ENCODE measurements at regions not wholly inside any gene's neighbourhood (a gene's known extent, or its start where the extent isn't known, plus 50 kb on each side); places are given as distances from the start of the nearest gene placed in this dataset.

- H3K27ac ChIP-seq (ENCODE audit: low read depth, low read length) = no peak overlapping the region
- 50 to 59% (median 58%) methylated on average over 5 of the region's 5 CpGs for WGBS, 3 donors
Measured at GRCh38 chr9:547314-547713, 294.2 kb upstream of the DMRT1 start.

- 71 to 84% (median 72%) methylated on average over 12 of the region's 12 CpGs for WGBS, 3 donors
- no peak overlapping the region for H3K27ac ChIP-seq (ENCODE audit: low read depth, low read length)
Measured at GRCh38 chr9:549455-549997, 292.0 kb upstream of the DMRT1 start.

GRCh38 chr9:550333-550732, 291.2 kb upstream of the DMRT1 start:
- no peak overlapping the region for H3K27ac ChIP-seq (ENCODE audit: low read depth, low read length)
- WGBS, 3 donors = 58 to 93% (median 91%) methylated on average over 8 of the region's 8 CpGs

- WGBS, 3 donors = 74 to 78% (median 76%) methylated on average over 12 of the region's 12 CpGs
- H3K27ac ChIP-seq (ENCODE audit: low read depth, low read length) = no peak overlapping the region
Measured at GRCh38 chr9:551986-552929, 289.2 kb upstream of the DMRT1 start.

GRCh38 chr9:555493-555892, 286.0 kb upstream of the DMRT1 start:
- 77 to 95% (median 81%) methylated on average over 4 of the region's 4 CpGs for WGBS, 3 donors
- no peak overlapping the region for H3K27ac ChIP-seq (ENCODE audit: low read depth, low read length)

GRCh38 chr9:556199-556598, 285.3 kb upstream of the DMRT1 start:
- H3K27ac ChIP-seq (ENCODE audit: low read depth, low read length) = no peak overlapping the region
- 83 to 89% (median 85%) methylated on average over 3 of the region's 3 CpGs for WGBS, 3 donors

GRCh38 chr9:556675-557074, 284.8 kb upstream of the DMRT1 start:
- WGBS, 3 donors = 86 to 95% (median 90%) methylated on average over 2 of the region's 2 CpGs
- no peak overlapping the region for H3K27ac ChIP-seq (ENCODE audit: low read depth, low read length)

GRCh38 chr9:557601-558201, 283.8 kb upstream of the DMRT1 start:
- H3K27ac ChIP-seq (ENCODE audit: low read depth, low read length) = no peak overlapping the region
- 92 to 95% (median 94%) methylated on average over 9 of the region's 9 CpGs for WGBS, 3 donors

- no peak overlapping the region for H3K27ac ChIP-seq (ENCODE audit: low read depth, low read length)
- 39 to 63% (median 48%) methylated on average over 1 of the region's 1 CpG for WGBS, 3 donors
Measured at GRCh38 chr9:561427-561826, 280.1 kb upstream of the DMRT1 start.

GRCh38 chr9:563200-563599, 278.3 kb upstream of the DMRT1 start:
- WGBS, 3 donors = 79 to 89% (median 86%) methylated on average over 1 of the region's 1 CpG

GRCh38 chr9:565528-565927, 276.0 kb upstream of the DMRT1 start:
- WGBS, 3 donors = 90 to 95% (median 92%) methylated on average over 6 of the region's 6 CpGs
- H3K27ac ChIP-seq (ENCODE audit: low read depth, low read length) = no peak overlapping the region

More at GRCh38 chr9:563200-563599, 278.3 kb upstream of the DMRT1 start:
- no peak overlapping the region for H3K27ac ChIP-seq (ENCODE audit: low read depth, low read length)

- whole genome bisulfite sequencing, 3 donors = 71 to 85% (median 84%) methylated on average over 4 of the region's 4 CpGs
- no peak overlapping the region for H3K27ac ChIP-seq (ENCODE audit: low read depth, low read length)
Measured at GRCh38 chr9:567128-567746, 274.3 kb upstream of the DMRT1 start.

GRCh38 chr9:567747-568305, 273.7 kb upstream of the DMRT1 start:
- 33 to 91% (median 89%) methylated on average over 3 of the region's 3 CpGs for WGBS, 3 donors
- H3K27ac ChIP-seq (ENCODE audit: low read depth, low read length) = no peak overlapping the region

- WGBS, 3 donors = 82 to 90% (median 90%) methylated on average over 3 of the region's 3 CpGs
- no peak overlapping the region for H3K27ac ChIP-seq (ENCODE audit: low read depth, low read length)
Measured at GRCh38 chr9:569296-569695, 272.2 kb upstream of the DMRT1 start.

GRCh38 chr9:570187-570586, 271.3 kb upstream of the DMRT1 start:
- 32 to 85% (median 80%) methylated on average over 5 of the region's 5 CpGs for WGBS, 3 donors
- H3K27ac ChIP-seq (ENCODE audit: low read depth, low read length) = no peak overlapping the region

- WGBS, 3 donors = 22 to 54% (median 45%) methylated on average over 3 of the region's 3 CpGs
Measured at GRCh38 chr9:571066-571465, 270.4 kb upstream of the DMRT1 start.

GRCh38 chr9:571741-572140, 269.8 kb upstream of the DMRT1 start:
- 17 to 96% (median 84%) methylated on average over 2 of the region's 2 CpGs for WGBS, 3 donors
- no peak overlapping the region for H3K27ac ChIP-seq (ENCODE audit: low read depth, low read length)

More at GRCh38 chr9:571066-571465, 270.4 kb upstream of the DMRT1 start:
- H3K27ac ChIP-seq (ENCODE audit: low read depth, low read length) = no peak overlapping the region

- WGBS, 3 donors = 71 to 73% (median 71%) methylated on average over 10 of the region's 10 CpGs
- no peak overlapping the region for H3K27ac ChIP-seq (ENCODE audit: low read depth, low read length)
Measured at GRCh38 chr9:573691-574410, 267.6 kb upstream of the DMRT1 start.
